ENCODE measurements at regions not wholly inside any gene's neighbourhood (a gene's known extent, or its start where the extent isn't known, plus 50 kb on each side); places are given as distances from the start of the nearest gene placed in this dataset.

- DNase-seq (ENCODE audit: low read depth in 1 of 2, low spot score in 1 of 2) = no peak
Measured at GRCh38 chr18:21162786-21163185, 51.2 kb upstream of the ROCK1 start.

GRCh38 chr18:21163647-21164547 lies 52.3 kb upstream of the ROCK1 start:
- DNase-seq (ENCODE audit: low read depth in 1 of 2, low spot score in 1 of 2) = no peak

- no peak for DNase-seq (ENCODE audit: low read depth in 1 of 2, low spot score in 1 of 2)
Measured at GRCh38 chr18:21164548-21165095, 53.0 kb upstream of the ROCK1 start.

GRCh38 chr18:21167641-21168377 lies 56.2 kb upstream of the ROCK1 start:
- DNase-seq (ENCODE audit: low read depth in 1 of 2, low spot score in 1 of 2) = no peak

DNA sequence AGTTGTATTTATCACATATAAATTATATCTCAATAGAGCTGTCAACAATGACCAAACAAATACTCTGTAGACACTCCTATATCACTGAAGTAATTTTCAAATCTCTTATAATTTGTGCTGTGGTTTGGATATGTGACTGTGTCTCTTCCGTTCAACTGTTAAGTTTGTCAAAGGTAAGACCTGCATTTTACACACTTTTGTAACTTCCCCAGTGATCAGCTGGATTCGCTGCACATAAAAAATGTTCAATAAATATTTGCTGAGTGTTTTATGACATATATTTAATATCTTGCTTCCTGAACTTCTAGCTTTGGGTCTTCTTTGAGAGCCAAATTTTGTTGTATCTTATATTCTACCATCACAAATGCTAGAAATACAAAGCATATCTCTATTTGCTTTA lies 57.3 kb upstream of the ROCK1 start:
- no peak for DNase-seq (ENCODE audit: low read depth in 1 of 2, low spot score in 1 of 2)

- no peak for DNase-seq (ENCODE audit: low read depth in 1 of 2, low spot score in 1 of 2)
Measured at GRCh38 chr18:21177822-21178221, 64.2 kb upstream of the GREB1L start.

GRCh38 chr18:21179590-21180220 lies 62.3 kb upstream of the GREB1L start:
- peak in 1 of 2 donors; percentile 45 for DNase-seq (ENCODE audit: low read depth in 1 of 2, low spot score in 1 of 2)

GRCh38 chr18:21180588-21180987 lies 61.4 kb upstream of the GREB1L start:
- DNase-seq (ENCODE audit: low read depth in 1 of 2, low spot score in 1 of 2) = no peak

DNA sequence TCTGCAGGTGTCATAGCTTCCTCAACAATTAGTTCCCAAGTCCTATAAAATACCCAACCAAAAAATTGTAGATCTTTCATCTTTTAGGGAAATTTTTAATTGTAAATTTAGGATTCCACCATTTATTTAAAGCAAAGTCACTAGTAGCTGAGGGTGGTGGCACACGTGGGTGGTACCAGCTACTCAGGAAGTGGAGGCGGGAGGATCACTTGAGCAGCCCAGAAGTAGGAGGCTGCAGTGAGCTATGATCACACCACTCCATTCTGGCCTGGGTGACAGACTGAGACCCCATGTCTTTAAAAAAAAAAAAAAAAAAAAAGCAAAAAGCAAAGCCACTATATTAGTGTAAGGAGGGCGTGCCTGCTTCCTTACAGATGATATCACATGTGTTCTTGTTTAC lies 60.3 kb upstream of the GREB1L start:
- DNase-seq (ENCODE audit: low read depth in 1 of 2, low spot score in 1 of 2) = no peak

GRCh38 chr18:21183670-21184069 lies 58.4 kb upstream of the GREB1L start:
- no peak for DNase-seq (ENCODE audit: low read depth in 1 of 2, low spot score in 1 of 2)

DNA sequence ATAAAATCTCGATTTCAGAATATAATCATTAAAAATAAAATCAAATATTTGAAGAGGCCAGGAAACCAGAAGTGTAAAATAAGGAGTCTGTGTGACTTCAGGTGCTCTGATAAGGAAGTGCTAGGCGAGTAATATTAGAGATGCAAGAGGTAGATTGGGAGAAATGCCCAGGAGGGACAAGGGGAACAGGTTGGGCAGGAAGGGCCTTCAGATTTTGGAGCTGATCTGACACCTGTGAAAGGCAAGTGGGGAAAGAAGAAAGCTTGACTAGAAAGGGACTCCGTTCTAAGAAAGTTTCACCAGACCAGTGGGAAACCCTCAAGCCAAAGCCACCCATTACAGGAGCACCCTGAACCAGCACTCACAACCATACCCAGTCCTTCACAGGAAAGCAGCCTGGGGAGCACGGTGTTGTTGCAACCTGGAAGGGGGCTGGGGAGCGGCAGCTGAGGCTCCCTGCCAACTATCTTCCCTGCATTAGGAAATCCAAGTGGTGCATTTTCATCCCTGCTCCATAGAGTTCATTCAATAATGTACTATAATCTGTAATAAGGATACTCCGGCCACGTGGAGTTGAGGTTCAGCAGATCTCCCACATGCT lies 57.5 kb upstream of the GREB1L start:
- DNase-seq (ENCODE audit: low read depth in 1 of 2, low spot score in 1 of 2) = no peak

DNA sequence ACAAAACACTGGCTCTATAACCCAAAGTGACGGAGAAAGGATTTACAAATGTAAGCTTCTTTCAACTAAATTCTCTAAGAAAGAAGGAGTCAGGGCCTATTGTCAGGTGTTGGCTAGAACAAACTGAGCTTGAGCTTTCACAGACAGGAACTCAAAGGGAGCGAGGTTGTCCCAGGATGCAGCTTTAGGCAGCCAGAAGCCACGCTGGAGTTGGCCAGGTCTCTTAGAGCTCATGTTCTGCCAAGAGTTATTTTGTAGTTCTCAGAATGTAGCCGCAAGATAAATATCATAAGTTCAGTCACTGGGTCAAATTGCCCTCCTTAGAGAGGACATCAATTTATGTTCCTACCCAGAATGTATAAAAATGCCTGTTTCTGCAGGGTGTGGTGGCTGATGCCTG lies 54.1 kb upstream of the GREB1L start:
- DNase-seq (ENCODE audit: low read depth in 1 of 2, low spot score in 1 of 2) = no peak

DNA sequence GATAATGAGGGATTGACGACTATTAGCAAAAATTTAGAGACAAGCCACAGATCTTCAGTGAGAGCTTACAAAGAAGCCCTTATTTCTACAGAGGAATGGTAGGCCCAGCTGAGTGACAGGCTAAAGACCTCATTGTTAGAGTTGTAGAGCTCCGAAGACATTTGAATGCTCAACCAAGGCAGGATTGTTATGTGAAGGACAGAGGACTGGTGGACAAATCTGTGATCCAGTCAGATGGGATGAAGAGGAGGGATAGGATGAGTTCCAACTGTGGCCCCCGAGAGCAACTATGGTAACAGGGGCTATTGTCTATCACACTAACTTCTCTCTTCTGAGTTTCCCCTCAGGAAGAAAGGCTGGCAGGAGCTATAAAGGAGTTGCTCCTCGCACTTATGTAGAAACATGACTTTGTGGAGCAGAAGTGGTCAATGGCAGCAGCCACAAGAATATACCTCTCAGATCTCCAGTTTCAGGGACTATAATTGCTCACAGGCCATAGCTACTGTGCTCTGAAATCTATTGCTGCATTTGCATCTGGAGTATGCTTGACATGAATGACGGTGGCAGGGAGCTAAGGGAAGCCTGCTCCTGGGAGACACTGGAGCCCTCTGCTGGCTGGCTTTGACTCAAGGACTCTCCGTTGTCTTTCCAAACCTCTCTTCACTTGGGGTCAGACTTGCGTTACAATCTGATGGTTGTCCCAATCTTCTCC lies 50.3 kb upstream of the GREB1L start:
- peak in 1 of 2 donors; percentile 13 for DNase-seq (ENCODE audit: low read depth in 1 of 2, low spot score in 1 of 2)

Data from activated CD4-positive, alpha-beta T cell treated with anti-CD3 and anti-CD28 coated beads, Interleukin-2, amount 50 U/mL, for 24 hours (primary cell).